HEK293T (cell line): ENCODE measurements at regions not wholly inside any gene's neighbourhood (a gene's known extent, or its start where the extent isn't known, plus 50 kb on each side); places are given as distances from the start of the nearest gene placed in this dataset.

Experiments used
- ARNT ChIP-seq: fragments of 450-650 bp; IDR thresholded peaks from 2 replicates; pipeline ENCODE4 v1.6.1; 2017; ENCODE audit warnings: mild to moderate bottlenecking
- BHLHE40 ChIP-seq: fragments of 450-650 bp; IDR thresholded peaks from 2 replicates; pipeline ENCODE4 v1.6.1; 2016; ENCODE audit warnings: mild to moderate bottlenecking, moderate library complexity, borderline replicate concordance
- CTBP1 ChIP-seq: fragments of 450-650 bp; IDR thresholded peaks from 2 replicates; pipeline ENCODE4 v1.6.1; 2016; ENCODE audit warnings: borderline replicate concordance
- ELF4 ChIP-seq: fragments of 450-650 bp; IDR thresholded peaks from 2 replicates; pipeline ENCODE4 v1.6.1; 2017; ENCODE audit warnings: antibody characterized with exemption
- FOXK2 ChIP-seq: fragments of 450-650 bp; IDR thresholded peaks from 2 replicates; pipeline ENCODE4 v1.6.1; 2016; ENCODE audit warnings: mild to moderate bottlenecking
- FOXM1 ChIP-seq: fragments of 450-650 bp; IDR thresholded peaks from 2 replicates; pipeline ENCODE4 v1.6.1; 2017; ENCODE audit warnings: mild to moderate bottlenecking, borderline replicate concordance
- HDGF ChIP-seq: fragments of 450-650 bp; IDR thresholded peaks from 2 replicates; pipeline ENCODE4 v1.6.1; 2017; ENCODE audit warnings: antibody characterized with exemption, borderline replicate concordance
- L3MBTL2 ChIP-seq: fragments of 450-650 bp; conservative IDR thresholded peaks from 2 replicates; pipeline ENCODE4 v1.6.1; 2016; ENCODE audit warnings: mild to moderate bottlenecking
- LEF1 ChIP-seq: fragments of 450-650 bp; IDR thresholded peaks from 2 replicates; pipeline ENCODE4 v1.6.1; 2017; ENCODE audit warnings: mild to moderate bottlenecking, borderline replicate concordance
- NFRKB ChIP-seq: fragments of 450-650 bp; IDR thresholded peaks from 2 replicates; pipeline ENCODE4 v1.6.1; 2016; ENCODE audit warnings: mild to moderate bottlenecking, moderate library complexity
- PKNOX1 ChIP-seq: fragments of 450-650 bp; IDR thresholded peaks from 2 replicates; pipeline ENCODE4 v1.6.1; 2016
- SP1 ChIP-seq: fragments of 450-650 bp; IDR thresholded peaks from 2 replicates; pipeline ENCODE4 v1.6.1; 2017
- SUZ12 ChIP-seq: fragments of 450-650 bp; IDR thresholded peaks from 2 replicates; pipeline ENCODE4 v1.6.1; 2016; ENCODE audit warnings: mild to moderate bottlenecking
- ZNF384 ChIP-seq: fragments of 450-650 bp; IDR thresholded peaks from 2 replicates; pipeline ENCODE4 v1.6.1; 2016

DNA sequence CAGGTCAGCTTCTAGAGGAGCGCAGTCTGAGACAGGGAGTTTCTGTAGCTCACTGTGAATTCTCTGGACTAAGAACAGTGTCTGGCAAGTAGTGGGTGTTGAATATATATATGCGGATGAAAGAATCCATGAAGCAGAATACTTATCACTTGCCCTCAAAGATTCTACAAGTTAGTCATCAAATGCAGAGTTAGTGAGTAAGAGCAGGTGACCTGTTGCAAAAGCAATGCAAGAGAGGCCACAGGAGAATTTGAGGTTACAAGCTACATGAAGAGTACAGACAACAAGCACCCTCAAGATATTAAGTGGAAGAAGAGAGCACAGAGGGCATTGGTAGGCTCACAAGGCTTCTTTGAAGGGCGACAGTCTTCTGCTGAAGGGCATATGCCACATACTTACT, 103.4 kb upstream of the BTBD3 start:
- no peak for TF ChIP-seq LEF1
- TF ChIP-seq ELF4: no peak
- TF ChIP-seq FOXM1: no peak
- no peak for TF ChIP-seq HDGF
- no peak for TF ChIP-seq SP1
- no peak for TF ChIP-seq BHLHE40
- TF ChIP-seq ZNF384: no peak
- TF ChIP-seq ARNT: no peak
- TF ChIP-seq L3MBTL2: no peak
- TF ChIP-seq PKNOX1: no peak
- no peak for TF ChIP-seq NFRKB
- TF ChIP-seq CTBP1: no peak
- TF ChIP-seq SUZ12: no peak
- no peak for TF ChIP-seq FOXK2
